HK-2 (cell line): ENCODE measurements at regions not wholly inside any gene's neighbourhood (a gene's known extent, or its start where the extent isn't known, plus 50 kb on each side); places are given as distances from the start of the nearest gene placed in this dataset.

Source experiments
- DNase-seq: peaks from one replicate; pipeline ENCODE4 v3.0.0-alpha.2; 2018; ENCODE audit not compliant: unreplicated experiment

DNA sequence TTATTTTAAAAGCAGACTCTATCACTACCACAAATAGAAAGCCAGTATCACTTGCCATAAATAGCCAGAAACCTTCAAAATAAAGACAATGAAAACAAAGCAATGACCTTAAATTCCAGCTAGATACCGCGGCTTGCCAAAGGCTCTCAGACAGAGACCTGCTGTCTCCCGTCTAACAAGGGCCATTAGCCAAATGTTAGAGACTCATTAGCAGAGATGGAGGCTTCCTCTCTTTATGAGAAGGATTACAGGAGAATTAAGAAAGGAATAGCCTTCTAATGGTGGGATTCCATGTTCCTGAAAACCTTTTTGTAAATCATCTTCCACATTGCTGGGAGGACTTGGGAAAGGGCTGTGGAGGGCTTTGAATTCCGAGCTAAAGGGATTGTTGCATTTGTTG lies 206.7 kb downstream of the AACS start:
- DNase-seq: no peak

DNA sequence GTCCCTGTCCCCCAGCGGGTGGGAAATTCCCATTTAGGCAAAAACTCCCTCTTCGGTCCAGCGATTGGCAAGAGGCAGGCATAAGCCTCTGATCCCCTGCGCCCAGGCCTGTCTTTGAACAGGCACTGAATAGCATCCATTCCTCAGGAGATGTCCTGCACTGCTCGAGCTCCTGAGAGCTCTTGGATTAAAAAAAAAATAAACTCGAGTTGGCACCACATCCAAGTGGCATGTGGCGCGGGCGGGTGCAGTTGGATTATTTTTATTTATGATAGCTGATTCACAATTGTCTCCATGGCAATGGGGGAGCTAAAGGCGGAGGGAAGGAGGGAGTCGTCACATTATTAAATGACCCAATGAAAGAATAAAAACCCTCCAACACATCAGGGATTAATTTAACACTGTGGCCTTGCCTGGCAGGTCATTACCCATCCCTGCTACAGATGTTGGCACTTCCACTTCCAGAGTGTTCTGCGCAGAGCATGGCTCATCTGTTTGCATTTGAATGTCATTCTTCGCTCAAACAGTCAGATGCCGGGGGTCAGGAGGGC lies 207.2 kb downstream of the AACS start:
- DNase-seq: no peak

GRCh38 chr12:125276567-125276966 lies 211.3 kb downstream of the AACS start:
- DNase-seq: no peak

GRCh38 chr12:125280482-125281377 lies 215.5 kb downstream of the AACS start:
- DNase-seq: no peak

DNA sequence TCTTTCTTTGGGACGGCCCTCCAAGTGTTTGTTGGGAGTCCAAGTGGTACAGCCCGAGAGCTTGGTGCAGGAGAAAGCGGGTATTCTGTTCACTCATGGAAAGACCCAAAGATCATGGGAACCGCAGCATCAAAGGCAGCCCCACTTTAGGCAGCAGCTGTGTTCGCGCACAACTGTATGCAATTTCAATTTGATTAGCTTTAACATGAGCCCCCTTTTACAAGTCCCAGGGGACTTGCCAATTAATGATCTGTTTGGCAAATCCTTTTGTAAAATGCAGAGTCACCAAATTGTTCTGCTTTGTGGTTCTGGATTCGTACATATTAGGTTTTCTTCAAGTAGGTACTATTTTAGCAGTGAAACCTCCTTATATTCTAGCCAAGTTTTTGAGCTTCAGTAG lies 217.7 kb downstream of the AACS start:
- no peak for DNase-seq

- no peak for DNase-seq
Observed at GRCh38 chr12:125283521-125283920, 218.3 kb downstream of the AACS start.

DNA sequence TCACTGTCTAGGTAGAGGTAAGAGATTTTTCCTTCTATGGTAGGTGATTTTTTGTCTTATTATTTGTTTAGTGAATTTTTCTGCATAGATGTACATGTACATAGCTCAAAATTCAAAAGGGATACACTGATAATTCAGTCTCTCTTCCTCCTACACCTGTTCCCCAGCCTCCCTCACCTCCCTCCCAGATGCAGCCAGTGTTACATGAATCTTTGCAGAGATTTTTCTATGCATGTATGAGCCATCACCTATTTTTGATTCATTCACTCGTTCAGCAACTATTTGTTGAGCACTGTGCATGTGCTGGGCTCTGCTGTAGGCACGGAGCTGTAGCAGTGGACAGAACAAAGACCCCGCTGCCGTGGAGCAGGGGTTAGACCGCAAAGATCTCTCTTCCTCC lies 218.9 kb downstream of the AACS start:
- DNase-seq: no peak

DNA sequence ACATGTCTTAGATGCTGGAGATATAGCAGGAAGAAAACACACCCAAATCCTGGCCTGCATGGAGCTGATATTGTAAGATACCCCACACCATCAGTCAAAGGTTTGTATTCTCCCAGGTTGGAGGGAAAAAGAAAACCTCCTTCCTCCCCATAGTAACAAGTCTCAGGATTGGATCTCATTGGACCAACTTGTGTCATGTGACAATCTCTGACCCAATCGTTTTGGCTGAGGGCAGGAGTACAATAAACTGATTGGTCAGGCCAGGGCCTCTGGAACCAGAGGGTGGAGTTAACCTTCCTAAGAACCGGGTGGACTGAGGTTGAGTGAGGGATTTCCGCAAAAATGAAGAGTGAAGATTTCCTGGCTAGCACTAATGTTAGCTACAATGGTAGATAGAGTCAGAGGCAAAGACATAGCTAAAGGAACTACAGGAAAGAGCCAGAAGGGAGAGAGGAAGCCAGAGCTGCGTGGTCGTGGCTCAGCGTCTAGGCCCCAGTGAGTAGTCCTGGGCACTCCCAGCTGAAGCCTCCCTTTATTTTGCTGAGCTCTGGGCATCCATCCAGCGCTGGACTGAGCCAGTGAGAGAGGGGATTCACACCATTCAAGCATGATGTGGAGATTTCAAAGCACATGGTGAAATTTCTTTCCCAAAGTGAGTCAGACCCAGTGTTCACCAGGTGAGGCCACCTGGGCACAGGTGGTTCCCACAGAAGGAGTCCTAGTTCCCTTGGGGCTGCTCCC lies 219.9 kb downstream of the AACS start:
- DNase-seq: no peak

- no peak for DNase-seq
Observed at GRCh38 chr12:125286005-125286727, 220.9 kb downstream of the AACS start.

DNA sequence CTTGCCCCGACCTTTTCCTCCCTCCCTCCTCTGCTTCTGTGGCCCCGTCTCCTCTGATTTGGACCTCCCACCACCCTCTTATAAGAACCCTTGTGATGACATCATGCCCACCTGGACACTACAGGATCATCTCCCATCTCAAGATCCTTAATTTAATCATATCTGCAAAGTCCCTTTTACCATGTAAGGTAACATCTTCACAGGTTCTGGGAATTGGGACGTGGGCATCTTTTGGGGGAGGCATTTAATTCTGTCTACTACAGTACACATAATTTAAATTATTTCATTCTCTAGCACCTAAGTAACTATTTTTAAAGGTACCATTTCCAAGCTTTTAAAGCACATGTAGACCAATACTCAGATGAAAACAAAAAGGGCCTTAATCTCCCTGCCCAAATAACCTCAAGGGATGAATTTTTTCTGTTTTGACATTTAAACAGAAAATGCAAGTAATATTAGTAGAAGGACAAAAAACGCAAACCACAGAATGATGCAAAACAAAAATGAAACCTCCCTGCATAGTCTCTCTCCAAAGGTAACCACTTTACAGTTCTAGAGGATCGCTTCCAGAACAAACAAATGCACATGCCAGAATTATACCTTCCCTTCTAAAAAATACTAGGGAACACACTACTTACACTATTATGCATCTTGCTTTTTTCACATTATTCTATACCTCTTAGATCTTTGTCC lies 222.1 kb downstream of the AACS start:
- DNase-seq: no peak

DNA sequence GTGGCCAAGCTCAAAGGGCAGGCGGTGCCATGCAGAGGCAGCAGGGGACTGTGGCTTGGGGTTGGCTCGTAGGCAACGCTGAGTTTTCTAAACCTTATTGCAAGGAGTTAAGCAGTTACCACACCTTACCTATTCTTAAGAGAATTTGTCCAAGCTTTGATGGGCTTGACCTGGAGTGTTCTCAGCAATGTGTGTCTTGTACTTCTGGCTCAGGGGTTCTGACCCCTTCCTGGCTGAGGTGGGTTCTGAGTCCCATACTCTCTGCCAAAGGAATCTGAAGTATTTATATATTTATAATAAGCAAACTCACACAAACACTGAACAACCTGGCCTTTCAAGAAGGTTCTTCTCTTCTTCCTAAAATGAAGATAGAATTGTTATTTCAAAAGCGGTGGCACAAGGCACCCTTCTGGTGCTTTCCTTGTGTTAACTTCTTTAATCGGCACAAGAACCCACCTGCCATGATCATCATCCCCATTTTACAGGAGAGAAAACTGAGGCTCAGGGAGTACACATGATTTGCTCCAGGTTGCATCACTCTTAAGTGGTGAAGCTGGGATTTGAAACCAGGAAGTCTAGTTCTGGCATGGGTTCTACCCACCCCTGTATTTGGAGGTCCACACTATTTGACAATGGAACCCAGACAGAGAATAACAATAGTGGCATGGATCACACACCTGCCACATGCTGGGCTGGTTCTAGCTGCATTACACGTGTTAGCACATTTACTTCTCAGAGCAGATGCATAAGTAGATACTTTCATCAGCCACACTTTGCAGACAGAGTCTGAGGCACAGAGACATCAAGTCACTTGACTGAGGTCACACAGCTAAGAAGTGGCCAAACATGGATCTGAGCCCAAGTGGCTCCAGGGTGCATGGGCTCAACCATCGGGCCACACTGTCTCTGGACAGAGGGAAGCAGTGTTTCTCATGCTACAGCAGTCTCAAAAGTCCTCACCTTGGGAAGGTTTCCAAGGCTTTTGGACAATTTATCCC lies 224.0 kb downstream of the AACS start:
- DNase-seq: no peak

DNA sequence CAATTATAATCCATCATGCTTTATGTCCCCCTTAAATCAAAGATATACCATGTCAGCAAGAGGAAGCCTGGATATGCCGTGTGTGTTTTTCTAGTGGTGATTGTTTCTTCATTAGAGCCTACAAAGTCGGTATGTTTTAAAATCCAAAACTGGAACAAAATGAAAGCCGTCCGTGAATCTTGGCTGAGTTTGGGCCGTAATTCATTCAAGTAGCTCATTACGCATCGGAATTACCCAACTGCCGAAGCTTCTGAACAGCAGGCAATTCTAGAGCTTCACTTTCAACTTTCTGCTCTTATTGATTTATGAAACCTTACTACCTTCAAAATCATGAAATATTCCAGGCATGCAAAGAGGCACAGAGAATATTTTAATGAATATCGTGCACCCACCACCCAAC lies 224.7 kb downstream of the AACS start:
- no peak for DNase-seq

DNA sequence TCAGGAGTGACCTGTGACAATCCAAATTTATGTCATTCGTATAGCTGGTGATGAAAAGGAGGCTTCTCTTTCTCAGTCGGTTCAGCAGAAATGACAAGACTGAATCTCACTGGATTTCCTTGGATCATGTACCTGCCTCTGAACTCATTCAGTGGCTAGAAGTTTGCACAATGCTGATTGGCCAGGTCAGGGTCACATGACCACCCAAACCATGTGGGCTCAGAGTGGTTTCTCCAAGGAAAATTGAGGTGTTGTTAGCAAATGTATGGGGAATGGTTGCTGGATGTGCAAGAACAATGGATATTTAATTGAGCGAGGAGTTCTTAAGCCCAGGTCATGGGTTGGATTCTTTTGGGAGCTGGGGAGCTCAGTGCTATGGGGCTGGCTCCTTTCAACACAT lies 227.5 kb downstream of the AACS start:
- no peak for DNase-seq

GRCh38 chr12:125295550-125295949 lies 230.3 kb downstream of the AACS start:
- no peak for DNase-seq

GRCh38 chr12:125296701-125297100 lies 231.5 kb downstream of the AACS start:
- no peak for DNase-seq

- no peak for DNase-seq
Observed at GRCh38 chr12:125299840-125300239, 234.6 kb downstream of the AACS start.

- no peak for DNase-seq
Observed at GRCh38 chr12:125300249-125300648, 235.0 kb downstream of the AACS start.

- DNase-seq: no peak
Observed at GRCh38 chr12:125303337-125303736, 238.1 kb downstream of the AACS start.

DNA sequence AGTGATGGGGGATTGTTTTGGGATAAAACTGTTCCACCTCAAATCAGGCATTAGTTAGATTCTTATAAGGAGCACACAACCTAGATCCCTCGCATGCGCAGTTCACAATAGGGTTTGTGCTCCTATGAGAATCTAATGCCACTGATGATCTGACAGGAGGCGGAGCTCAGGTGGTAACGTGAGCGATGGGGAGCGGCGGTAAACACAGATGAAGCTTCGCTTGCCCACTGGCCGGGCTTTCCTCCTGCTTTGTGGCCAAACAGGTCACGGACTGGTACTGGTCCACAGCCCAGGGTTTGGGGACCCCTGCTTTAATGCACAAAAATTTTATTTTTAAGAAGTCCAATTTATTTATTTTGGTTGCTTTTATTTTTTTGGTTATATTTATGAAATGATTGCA lies 238.8 kb downstream of the AACS start:
- DNase-seq: no peak

DNA sequence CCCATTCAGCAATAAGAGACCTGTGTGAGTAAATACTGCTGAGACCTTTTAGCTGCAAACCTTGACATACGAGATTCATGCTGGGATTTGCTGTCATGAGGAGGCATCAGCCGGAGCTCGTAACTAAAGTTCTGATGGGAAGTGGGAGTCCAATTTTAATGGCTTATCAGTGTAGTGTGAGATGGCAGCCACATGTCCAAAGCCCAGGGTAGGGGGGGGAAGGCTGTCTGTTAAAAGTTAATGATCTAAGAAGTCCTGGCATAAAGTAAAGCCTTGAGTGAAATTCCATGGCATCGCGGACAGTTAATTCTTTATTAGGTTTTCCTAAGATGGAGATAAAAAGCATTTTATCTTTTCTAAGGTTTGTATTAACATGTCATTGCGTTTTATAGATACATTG lies 240.0 kb downstream of the AACS start:
- no peak for DNase-seq
